OCI-LY1 (cell line): ENCODE measurements at regions not wholly inside any gene's neighbourhood (a gene's known extent, or its start where the extent isn't known, plus 50 kb on each side); places are given as distances from the start of the nearest gene placed in this dataset.

ENCODE experiments used
- H2AFZ ChIP-seq: fragments of 200-600 bp; sonication (generic), shearing (Covaris generic); 2 replicates; pipeline ENCODE4 v1.6.0; 2014; ENCODE audit warnings: antibody characterized with exemption, mild to moderate bottlenecking, low read length
- H3F3A ChIP-seq: fragments of 200-600 bp; sonication (generic), shearing (Covaris generic); 2 replicates; pipeline ENCODE4 v1.6.0; 2014; ENCODE audit warnings: mild to moderate bottlenecking, antibody characterized with exemption, low read length, moderate library complexity; ENCODE audit not compliant: insufficient read depth
- H3K27ac ChIP-seq: fragments of 200-600 bp; sonication (generic); 2 replicates; pipeline ENCODE4 v1.5.1; 2014; ENCODE audit warnings: low read length, mixed run types, mild to moderate bottlenecking, low read depth; ENCODE audit not compliant: poor library complexity, severe bottlenecking
- H3K27me3 ChIP-seq: fragments of 200-600 bp; sonication (generic); 2 replicates; pipeline ENCODE4 v1.6.0; 2014; ENCODE audit warnings: antibody characterized with exemption, mild to moderate bottlenecking, low read length, moderate library complexity; ENCODE audit not compliant: insufficient read depth
- H3K36me3 ChIP-seq: fragments of 200-600 bp; sonication (generic); 2 replicates; pipeline ENCODE4 v1.6.1; 2014; ENCODE audit warnings: mild to moderate bottlenecking, antibody characterized with exemption, low read length, moderate library complexity, mixed read lengths; ENCODE audit not compliant: insufficient read depth
- H3K4me1 ChIP-seq: fragments of 200-600 bp; sonication (generic); 2 replicates; pipeline ENCODE4 v1.5.1; 2014; ENCODE audit warnings: mild to moderate bottlenecking, low read length, moderate library complexity; ENCODE audit not compliant: insufficient read depth, severe bottlenecking
- H3K4me2 ChIP-seq: fragments of 200-600 bp; sonication (generic), shearing (Covaris generic); 2 replicates; pipeline ENCODE4 v1.6.1; 2014; ENCODE audit warnings: low read length
- H3K4me3 ChIP-seq: fragments of 200-600 bp; sonication (generic); 2 replicates; pipeline ENCODE4 v1.5.1; 2014; ENCODE audit warnings: low read length, low read depth, mild to moderate bottlenecking, mixed read lengths; ENCODE audit not compliant: poor library complexity, severe bottlenecking
- H3K79me2 ChIP-seq: fragments of 200-600 bp; shearing (Covaris generic); 2 replicates; pipeline ENCODE4 v1.6.1; 2016; ENCODE audit warnings: mixed run types, low read length, mixed read lengths; ENCODE audit not compliant: insufficient read depth
- H3K9ac ChIP-seq: fragments of 200-600 bp; sonication (generic), shearing (Covaris generic); 2 replicates; pipeline ENCODE4 v1.6.1; 2014; ENCODE audit warnings: mild to moderate bottlenecking, low read length, mixed read lengths
- H3K9me2 ChIP-seq: fragments of 200-600 bp; sonication (generic), shearing (Covaris generic); 2 replicates; pipeline ENCODE4 v1.6.1; 2014; ENCODE audit warnings: low read depth, mild to moderate bottlenecking, low read length, mixed read lengths
- H3K9me3 ChIP-seq: fragments of 200-600 bp; shearing (Covaris generic); 2 replicates; pipeline ENCODE4 v1.6.1; 2014; ENCODE audit warnings: low read length, mixed read lengths
- H4K20me1 ChIP-seq: fragments of 200-600 bp; sonication (generic), shearing (Covaris generic); 2 replicates; pipeline ENCODE4 v1.6.0; 2016; ENCODE audit warnings: mild to moderate bottlenecking, low read length; ENCODE audit not compliant: insufficient read depth
- EZH2 ChIP-seq: fragments of 200-600 bp; sonication (generic), shearing (Covaris generic); IDR thresholded peaks from 2 replicates; pipeline ENCODE4 v1.8.0; 2017; ENCODE audit warnings: borderline replicate concordance, mixed run types, mild to moderate bottlenecking, antibody characterized with exemption, low read length, moderate library complexity, mixed read lengths
- TF ChIP-seq, protein P1 (sequence below): fragments of 200-600 bp; sonication (generic), shearing (Covaris generic); IDR thresholded peaks from 2 replicates; pipeline ENCODE4 v1.5.1; 2017; ENCODE audit warnings: mild to moderate bottlenecking, antibody characterized with exemption, low read length, moderate library complexity, mixed read lengths

DNA sequence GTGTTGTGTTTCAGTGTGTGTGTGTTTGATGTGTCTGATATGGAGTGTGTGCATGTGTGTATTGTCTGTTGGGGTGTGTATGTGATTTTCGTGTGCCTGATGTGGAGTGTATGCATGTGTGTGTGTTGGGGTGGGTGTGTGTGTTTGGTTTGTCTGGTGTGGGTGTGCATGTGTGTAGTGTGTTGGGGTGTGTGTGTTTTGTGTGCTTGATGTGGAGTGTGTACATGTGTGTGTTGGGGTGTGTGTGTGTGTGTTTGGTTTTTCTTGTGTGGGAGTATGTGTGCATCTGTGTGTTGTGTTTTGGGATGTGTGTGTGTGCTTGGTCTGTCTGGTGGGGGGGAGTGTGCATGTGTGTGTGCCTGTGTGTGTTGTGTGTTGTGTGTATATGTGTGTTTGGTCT lies 247.4 kb upstream of the ST6GAL2 start:
- TF ChIP-seq, protein P1, sequence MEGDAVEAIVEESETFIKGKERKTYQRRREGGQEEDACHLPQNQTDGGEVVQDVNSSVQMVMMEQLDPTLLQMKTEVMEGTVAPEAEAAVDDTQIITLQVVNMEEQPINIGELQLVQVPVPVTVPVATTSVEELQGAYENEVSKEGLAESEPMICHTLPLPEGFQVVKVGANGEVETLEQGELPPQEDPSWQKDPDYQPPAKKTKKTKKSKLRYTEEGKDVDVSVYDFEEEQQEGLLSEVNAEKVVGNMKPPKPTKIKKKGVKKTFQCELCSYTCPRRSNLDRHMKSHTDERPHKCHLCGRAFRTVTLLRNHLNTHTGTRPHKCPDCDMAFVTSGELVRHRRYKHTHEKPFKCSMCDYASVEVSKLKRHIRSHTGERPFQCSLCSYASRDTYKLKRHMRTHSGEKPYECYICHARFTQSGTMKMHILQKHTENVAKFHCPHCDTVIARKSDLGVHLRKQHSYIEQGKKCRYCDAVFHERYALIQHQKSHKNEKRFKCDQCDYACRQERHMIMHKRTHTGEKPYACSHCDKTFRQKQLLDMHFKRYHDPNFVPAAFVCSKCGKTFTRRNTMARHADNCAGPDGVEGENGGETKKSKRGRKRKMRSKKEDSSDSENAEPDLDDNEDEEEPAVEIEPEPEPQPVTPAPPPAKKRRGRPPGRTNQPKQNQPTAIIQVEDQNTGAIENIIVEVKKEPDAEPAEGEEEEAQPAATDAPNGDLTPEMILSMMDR, result no peak
- TF ChIP-seq EZH2, result no peak
- no peaks in the 10 kb centered on the region for H3K27me3 ChIP-seq
- no peak overlapping the region for H2AFZ ChIP-seq
- no peak overlapping the region for H3K4me2 ChIP-seq
- H3K9me3 ChIP-seq, result no peaks in the 10 kb centered on the region
- no peaks in the 10 kb centered on the region for H3K79me2 ChIP-seq
- H3K36me3 ChIP-seq, result no peaks in the 10 kb centered on the region
- H3K9ac ChIP-seq, result no peak overlapping the region
- H3F3A ChIP-seq, result no peaks in the 10 kb centered on the region
- no peaks in the 10 kb centered on the region for H3K9me2 ChIP-seq
- H3K4me3 ChIP-seq, result no peak overlapping the region
- H3K4me1 ChIP-seq, result no peaks in the 10 kb centered on the region
- H3K27ac ChIP-seq, result no peak overlapping the region
- no peaks in the 10 kb centered on the region for H4K20me1 ChIP-seq

- Histone ChIP-seq H3K9ac (no peak overlapping the region), H3F3A (no peaks in the 10 kb centered on the region), H3K27me3 (no peaks in the 10 kb centered on the region), H3K9me2 (no peaks in the 10 kb centered on the region), H3K4me1 (no peaks in the 10 kb centered on the region), H3K9me3 (no peaks in the 10 kb centered on the region), H2AFZ (no peak overlapping the region), H3K79me2 (no peaks in the 10 kb centered on the region), H3K27ac (no peak overlapping the region), H3K36me3 (no peaks in the 10 kb centered on the region), H4K20me1 (no peaks in the 10 kb centered on the region), H3K4me2 (no peak overlapping the region), H3K4me3 (no peak overlapping the region)
- no peak for TF ChIP-seq EZH2
- TF ChIP-seq, protein P1, result no peak
These were observed 250.8 kb upstream of the ST6GAL2 start for GRCh38 chr2:107136733-107137132.

DNA sequence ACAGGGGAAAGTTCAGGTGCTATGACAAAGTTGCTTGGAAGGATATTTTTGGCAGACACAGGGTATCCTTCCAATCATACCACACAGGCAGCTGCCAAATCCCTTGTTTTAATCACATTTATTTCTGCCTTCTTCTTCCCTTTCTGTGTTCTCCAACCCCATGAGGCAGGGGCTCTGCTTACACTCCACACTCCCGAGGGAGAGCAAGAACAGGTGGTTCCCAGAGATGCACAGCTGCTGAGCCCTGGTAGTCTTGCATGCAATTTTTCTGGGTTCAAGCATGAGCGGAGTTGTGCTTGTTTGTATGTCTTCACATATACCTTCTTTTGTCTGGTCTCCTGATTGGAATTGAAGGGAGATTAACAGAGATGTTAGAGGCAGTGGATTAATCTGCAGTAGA lies 251.7 kb upstream of the ST6GAL2 start:
- Histone ChIP-seq H4K20me1 (no peaks in the 10 kb centered on the region), H3K36me3 (no peaks in the 10 kb centered on the region), H3F3A (no peaks in the 10 kb centered on the region), H3K4me1 (no peaks in the 10 kb centered on the region), H3K4me3 (no peak overlapping the region), H3K9ac (no peak overlapping the region), H3K9me2 (no peaks in the 10 kb centered on the region), H3K79me2 (no peaks in the 10 kb centered on the region), H2AFZ (no peak overlapping the region), H3K9me3 (no peaks in the 10 kb centered on the region), H3K27ac (no peak overlapping the region), H3K4me2 (no peak overlapping the region), H3K27me3 (no peaks in the 10 kb centered on the region)
- no peak for TF ChIP-seq EZH2
- TF ChIP-seq, protein P1, result no peak
